Gastrocnemius medialis (tissue), 4 donors: ENCODE measurements at regions not wholly inside any gene's neighbourhood (a gene's known extent, or its start where the extent isn't known, plus 50 kb on each side); places are given as distances from the start of the nearest gene placed in this dataset.

Experiments
- CTCF ChIP-seq, 5 experiments: fragments of 450-650 bp in 3 of 5; fragments of 200-600 bp in 2 of 5; sonication (generic) in 2 of 5; IDR thresholded peaks in 4 of 5; conservative IDR thresholded peaks in 1 of 5; 1 replicate in 4 of 5; 2 replicates in 1 of 5; pipeline ENCODE4 v1.5.1; 2016 to 2019; ENCODE audit warnings: antibody characterized with exemption in 5 of 5, mild to moderate bottlenecking in 3 of 5, moderate library complexity in 3 of 5
- POLR2A ChIP-seq, 2 donors: fragments of 450-650 bp; IDR thresholded peaks; one replicate each; pipeline ENCODE4 v1.6.1; 2017; ENCODE audit warnings: antibody characterized with exemption in 2 of 2, mild to moderate bottlenecking in 2 of 2, moderate library complexity in 2 of 2

- no peak for TF ChIP-seq CTCF (IDR thresholded peaks at IDR 0.05 in 4 of 5, conservative IDR thresholded peaks at IDR 0.05 in 1 of 5)
- no peak for TF ChIP-seq POLR2A (IDR thresholded peaks at IDR 0.05)
Measured at GRCh38 chr18:10322435-10322834, 132.0 kb upstream of the APCDD1 start.
